Neural progenitor cell (in vitro differentiated cells): ENCODE measurements at regions not wholly inside any gene's neighbourhood (a gene's known extent, or its start where the extent isn't known, plus 50 kb on each side); places are given as distances from the start of the nearest gene placed in this dataset.

ENCODE experiments used
- CTCF ChIP-seq: fragments of 200-600 bp; sonication (generic); IDR thresholded peaks from 2 replicates; pipeline ENCODE4 v1.5.1; 2017; ENCODE audit warnings: antibody characterized with exemption, mild to moderate bottlenecking
- EZH2 ChIP-seq: fragments of 200-600 bp; sonication (generic); IDR thresholded peaks from 2 replicates; pipeline ENCODE4 v1.6.1; 2017; ENCODE audit warnings: antibody characterized with exemption, mild to moderate bottlenecking, moderate library complexity
- EZH2phosphoT487 ChIP-seq: fragments of 200-600 bp; sonication (generic); IDR thresholded peaks from 2 replicates; pipeline ENCODE4 v1.6.1; 2017; ENCODE audit warnings: antibody characterized with exemption

- TF ChIP-seq EZH2 (no peak), EZH2phosphoT487 (no peak), CTCF (no peak)
Measured at GRCh38 chr4:138308356-138308755, 66.2 kb upstream of the SLC7A11 start.
